Tibial nerve (tissue), 4 donors: ENCODE measurements at regions not wholly inside any gene's neighbourhood (a gene's known extent, or its start where the extent isn't known, plus 50 kb on each side); places are given as distances from the start of the nearest gene placed in this dataset.

ENCODE experiments used
- DNase-seq, 2 donors: peaks; one replicate each; pipeline ENCODE4 v3.0.0-alpha.2; 2019; ENCODE audit warnings: low spot score in 2 of 2
- H3K27ac ChIP-seq, 4 donors: fragments of 200-600 bp; sonication (generic) in 3 of 4; one replicate each; pipeline ENCODE4 v1.5.1; 2017 to 2019; ENCODE audit warnings: mild to moderate bottlenecking in 1 of 4
- H3K27me3 ChIP-seq, 2 donors: fragments of 200-600 bp; sonication (generic) in 1 of 2; one replicate each; pipeline versions ENCODE4 v1.5.1 to v1.6.0; 2017 to 2019
- H3K36me3 ChIP-seq, 3 donors: fragments of 200-600 bp; sonication (generic); one replicate each; pipeline ENCODE4 v1.5.1; 2018 to 2019
- H3K4me1 ChIP-seq, 4 donors: fragments of 200-600 bp; sonication (generic) in 3 of 4; one replicate each; pipeline ENCODE4 v1.5.1; 2017 to 2019
- H3K4me3 ChIP-seq, 4 donors: fragments of 200-600 bp; sonication (generic) in 3 of 4; one replicate each; pipeline ENCODE4 v1.5.1; 2017 to 2019; ENCODE audit warnings: mild to moderate bottlenecking in 1 of 4, moderate library complexity in 1 of 4
- H3K9me3 ChIP-seq, 4 donors: fragments of 200-600 bp; sonication (generic) in 3 of 4; one replicate each; pipeline ENCODE4 v1.5.1; 2017 to 2019
- EP300 ChIP-seq, 2 donors: sonication (generic); formaldehyde crosslinking; IDR thresholded peaks; one replicate each; pipeline ENCODE4 v1.6.1; 2017; ENCODE audit warnings: antibody characterized with exemption in 2 of 2, mild to moderate bottlenecking in 1 of 2
- POLR2A ChIP-seq, 2 donors: fragments of 450-650 bp; IDR thresholded peaks; one replicate each; pipeline ENCODE4 v1.6.1; 2017; ENCODE audit warnings: antibody characterized with exemption in 2 of 2, mild to moderate bottlenecking in 2 of 2, moderate library complexity in 2 of 2
- WGBS, 2 donors: methylation state at CpG; one replicate each; pipeline ENCODE4 v1.1.5; 2018; 5-methylcytosine and 5-hydroxymethylcytosine counted together
- TF ChIP-seq, protein P1 (sequence below), 5 experiments: fragments of 200-600 bp in 3 of 5; fragments of 450-650 bp in 2 of 5; sonication (generic) in 3 of 5; IDR thresholded peaks; one replicate each; pipeline ENCODE4 v1.5.1; 2016 to 2019; ENCODE audit warnings: antibody characterized with exemption in 5 of 5, mild to moderate bottlenecking in 3 of 5, moderate library complexity in 2 of 5

DNA sequence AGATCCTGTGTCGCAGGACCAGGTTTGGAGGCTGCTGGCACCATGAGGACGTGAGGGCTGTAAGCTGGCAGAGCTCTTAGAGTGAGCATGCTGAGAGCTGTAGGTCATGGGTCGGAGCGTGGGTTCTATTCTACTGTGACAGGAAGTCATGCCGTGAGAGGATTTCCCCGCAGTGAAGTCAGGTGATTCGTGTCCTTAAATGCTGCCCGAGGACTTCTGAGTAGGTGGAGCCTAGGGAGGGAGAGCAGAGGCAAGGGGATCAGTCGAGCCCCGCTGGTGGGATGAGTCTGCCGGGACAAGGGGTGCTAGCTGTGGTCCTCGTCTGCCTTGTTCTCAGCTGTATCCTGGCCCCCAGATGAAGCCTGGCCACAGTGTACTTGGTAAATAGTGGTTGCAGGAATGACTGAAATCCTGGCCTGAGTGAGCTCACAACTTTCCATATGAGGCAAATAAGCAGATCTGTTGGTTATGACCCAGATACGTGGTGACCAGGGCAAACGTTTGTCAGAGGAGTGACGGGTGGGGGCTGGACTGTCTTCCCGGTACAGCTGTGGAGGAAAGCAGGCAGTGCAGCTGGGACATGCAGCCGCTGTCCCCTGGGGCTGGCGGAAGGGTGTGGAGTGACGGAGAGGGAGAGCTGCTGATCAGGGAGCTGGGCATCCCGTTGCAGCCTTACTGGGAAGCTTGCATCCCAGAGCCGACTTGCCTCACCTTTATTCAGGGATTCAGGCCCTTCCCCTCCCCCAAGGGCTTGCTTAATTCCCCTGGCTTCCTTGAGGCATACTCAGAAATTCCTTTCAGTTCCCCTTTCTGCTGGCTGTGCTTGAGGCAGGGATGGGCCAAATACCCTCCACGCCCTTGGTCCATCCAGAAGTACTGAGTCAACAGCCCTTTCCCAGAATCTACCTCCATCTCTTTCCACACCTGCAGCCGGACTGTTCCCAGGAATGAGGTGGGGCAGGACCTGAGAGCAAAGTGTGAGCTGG lies 250.9 kb upstream of the RREB1 start:
- peak; percentile 39 to 68 for DNase-seq
- Histone ChIP-seq H3K27ac (peak overlapping the region; percentile 4 to 59 (median 40)), H3K4me3 (no peak overlapping the region)

DNA sequence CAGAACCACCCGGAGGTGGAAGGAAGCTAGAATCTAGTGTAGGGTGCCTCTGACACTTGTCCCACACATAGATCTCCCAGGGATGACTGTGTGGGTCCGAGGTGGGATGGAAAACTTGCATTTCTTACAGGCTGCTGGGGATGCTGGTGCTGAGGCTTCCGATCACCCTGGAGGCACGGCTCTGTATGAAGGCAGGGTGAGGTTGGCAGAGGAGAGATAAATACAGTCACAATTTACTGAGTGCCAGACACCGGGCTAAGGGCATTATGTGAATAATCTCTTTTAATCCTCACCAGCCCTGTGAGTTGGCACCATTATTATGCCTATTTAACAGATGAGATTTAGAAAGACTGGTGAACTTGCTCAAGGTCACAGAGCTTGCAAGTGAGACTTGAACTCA lies 250.2 kb upstream of the RREB1 start:
- peak overlapping the region in 3 of 4 donors; percentile 28 to 59 (median 53) for H3K27ac ChIP-seq
- 74 to 77% methylated on average over 5 of the region's 5 CpGs for WGBS, 2 donors

More for the DNA sequence above, 250.9 kb upstream of the RREB1 start:
- Histone ChIP-seq H3K27me3 (no peaks in the 10 kb centered on the region), H3K9me3 (no peaks in the 10 kb centered on the region), H3K4me1 (peaks cover 0 to 28% (median 14%) of the 10 kb centered on the region in 4 donors), H3K36me3 (no peaks in the 10 kb centered on the region)
- WGBS, 2 donors = 23 to 25% methylated on average over 21 to 23 of the region's 23 CpGs
- TF ChIP-seq, protein P1, sequence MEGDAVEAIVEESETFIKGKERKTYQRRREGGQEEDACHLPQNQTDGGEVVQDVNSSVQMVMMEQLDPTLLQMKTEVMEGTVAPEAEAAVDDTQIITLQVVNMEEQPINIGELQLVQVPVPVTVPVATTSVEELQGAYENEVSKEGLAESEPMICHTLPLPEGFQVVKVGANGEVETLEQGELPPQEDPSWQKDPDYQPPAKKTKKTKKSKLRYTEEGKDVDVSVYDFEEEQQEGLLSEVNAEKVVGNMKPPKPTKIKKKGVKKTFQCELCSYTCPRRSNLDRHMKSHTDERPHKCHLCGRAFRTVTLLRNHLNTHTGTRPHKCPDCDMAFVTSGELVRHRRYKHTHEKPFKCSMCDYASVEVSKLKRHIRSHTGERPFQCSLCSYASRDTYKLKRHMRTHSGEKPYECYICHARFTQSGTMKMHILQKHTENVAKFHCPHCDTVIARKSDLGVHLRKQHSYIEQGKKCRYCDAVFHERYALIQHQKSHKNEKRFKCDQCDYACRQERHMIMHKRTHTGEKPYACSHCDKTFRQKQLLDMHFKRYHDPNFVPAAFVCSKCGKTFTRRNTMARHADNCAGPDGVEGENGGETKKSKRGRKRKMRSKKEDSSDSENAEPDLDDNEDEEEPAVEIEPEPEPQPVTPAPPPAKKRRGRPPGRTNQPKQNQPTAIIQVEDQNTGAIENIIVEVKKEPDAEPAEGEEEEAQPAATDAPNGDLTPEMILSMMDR (IDR thresholded peaks at IDR 0.05) = peak in 1 of 5 experiments; percentile 21
- TF ChIP-seq EP300 (IDR thresholded peaks at IDR 0.05) (peak in 1 of 2 donors; percentile 50), POLR2A (IDR thresholded peaks at IDR 0.05) (no peak)

DNA sequence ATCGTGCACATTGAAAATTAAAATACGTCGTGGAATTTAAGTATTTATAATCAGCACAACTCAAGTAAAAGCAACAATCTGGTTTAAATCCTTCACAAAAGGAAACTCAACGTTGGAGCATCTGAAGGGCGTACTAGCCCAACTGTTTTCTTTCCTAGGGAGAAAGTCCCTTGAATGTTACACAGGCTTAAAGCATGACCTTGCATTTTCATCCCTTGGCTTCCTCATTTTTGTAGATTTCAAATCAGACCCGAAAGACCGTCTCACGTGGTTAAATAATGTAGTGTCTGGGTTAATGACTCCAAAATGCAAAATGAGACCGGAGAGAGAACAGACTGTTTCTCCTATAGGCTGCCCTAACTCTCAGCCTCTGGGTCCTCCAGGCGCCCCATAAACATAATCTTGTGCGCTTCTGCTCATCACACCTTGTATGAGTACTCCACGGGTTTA lies 249.2 kb upstream of the RREB1 start:
- Histone ChIP-seq H3K9me3 (peaks cover 0 to 3% (median 0%) of the 10 kb centered on the region in 4 donors), H3K27ac (peak overlapping the region in 1 of 4 donors; percentile 46), H3K4me3 (no peak overlapping the region), H3K36me3 (no peaks in the 10 kb centered on the region), H3K27me3 (no peaks in the 10 kb centered on the region), H3K4me1 (peaks cover 0 to 28% (median 14%) of the 10 kb centered on the region in 4 donors)
- TF ChIP-seq, protein P1 (IDR thresholded peaks at IDR 0.05) = no peak
- TF ChIP-seq EP300 (IDR thresholded peaks at IDR 0.05) (peak in 1 of 2 donors; percentile 46), POLR2A (IDR thresholded peaks at IDR 0.05) (no peak)
- WGBS, 2 donors = 63 to 64% methylated on average over 12 of the region's 12 CpGs
- DNase-seq = no peak

More for the DNA sequence above, 250.2 kb upstream of the RREB1 start:
- no peaks in the 10 kb centered on the region for H3K27me3 ChIP-seq
- TF ChIP-seq POLR2A (IDR thresholded peaks at IDR 0.05) (no peak), EP300 (IDR thresholded peaks at IDR 0.05) (no peak)
- TF ChIP-seq, protein P1 (IDR thresholded peaks at IDR 0.05) = no peak
- H3K4me3 ChIP-seq = no peak overlapping the region
- no peaks in the 10 kb centered on the region for H3K36me3 ChIP-seq
- DNase-seq = no peak
- no peaks in the 10 kb centered on the region for H3K9me3 ChIP-seq
- H3K4me1 ChIP-seq = peaks cover 0 to 28% (median 14%) of the 10 kb centered on the region in 4 donors

DNA sequence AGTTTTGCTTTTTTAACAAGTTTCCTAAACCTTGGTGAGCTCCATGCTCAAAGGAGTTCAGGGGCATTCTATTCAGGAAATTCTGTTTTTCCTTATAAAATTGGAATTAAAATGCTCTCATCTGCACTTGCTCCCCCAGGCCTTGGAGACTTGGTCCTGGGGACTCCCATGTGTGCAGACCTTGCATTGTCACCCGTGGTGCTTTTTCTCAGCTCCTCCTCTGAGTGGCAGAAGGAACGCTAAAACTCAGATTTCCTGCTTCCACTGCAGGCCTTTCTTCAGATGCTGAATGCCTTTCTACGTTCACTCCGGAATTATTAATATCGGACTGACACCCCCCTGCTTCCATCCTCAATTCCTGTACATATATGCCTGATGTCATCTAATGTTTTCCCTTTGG lies 248.7 kb upstream of the RREB1 start:
- H3K36me3 ChIP-seq = no peaks in the 10 kb centered on the region
- TF ChIP-seq EP300 (IDR thresholded peaks at IDR 0.05) = no peak
- TF ChIP-seq, protein P1 (IDR thresholded peaks at IDR 0.05) = no peak
- TF ChIP-seq POLR2A (IDR thresholded peaks at IDR 0.05) = no peak
- H3K4me3 ChIP-seq = no peak overlapping the region
- DNase-seq = no peak
- no peak overlapping the region for H3K27ac ChIP-seq
- WGBS, 2 donors = 44 to 50% methylated on average over 5 of the region's 5 CpGs
- peaks cover 0 to 3% (median 0%) of the 10 kb centered on the region in 4 donors for H3K9me3 ChIP-seq
- H3K4me1 ChIP-seq = peaks cover 0 to 28% (median 14%) of the 10 kb centered on the region in 4 donors
- no peaks in the 10 kb centered on the region for H3K27me3 ChIP-seq

DNA sequence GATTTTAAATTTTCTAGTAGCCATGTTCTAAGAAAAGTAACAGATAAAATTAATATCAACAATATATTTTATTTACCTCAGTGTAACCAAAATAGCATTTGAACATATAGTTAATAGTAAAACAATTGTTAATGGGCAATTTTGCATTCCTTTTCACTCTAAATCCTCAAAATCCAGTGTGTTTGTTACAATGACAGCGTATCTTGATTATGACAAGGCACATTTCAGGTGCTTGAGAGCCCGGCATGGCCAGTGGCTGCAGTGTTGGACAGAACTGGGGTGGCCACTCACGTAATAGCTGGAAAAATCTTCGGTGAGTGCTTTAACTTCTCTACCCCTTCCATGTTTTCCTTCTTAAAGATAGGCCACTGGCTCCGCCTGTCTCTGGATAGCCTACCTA lies 248.0 kb upstream of the RREB1 start:
- Histone ChIP-seq H3K36me3 (no peaks in the 10 kb centered on the region), H3K4me1 (peaks cover 0 to 28% (median 14%) of the 10 kb centered on the region in 4 donors), H3K9me3 (peaks cover 0 to 3% (median 0%) of the 10 kb centered on the region in 4 donors), H3K27ac (no peak overlapping the region), H3K27me3 (no peaks in the 10 kb centered on the region), H3K4me3 (no peak overlapping the region)
- 83 to 100% methylated on average over 5 of the region's 5 CpGs for WGBS, 2 donors
- TF ChIP-seq, protein P1 (IDR thresholded peaks at IDR 0.05) = no peak
- TF ChIP-seq EP300 (IDR thresholded peaks at IDR 0.05) = no peak
- no peak for TF ChIP-seq POLR2A (IDR thresholded peaks at IDR 0.05)
- no peak for DNase-seq
